Endothelial cell of umbilical vein (primary cell): ENCODE measurements at regions not wholly inside any gene's neighbourhood (a gene's known extent, or its start where the extent isn't known, plus 50 kb on each side); places are given as distances from the start of the nearest gene placed in this dataset.

Experiments
- CTCF ChIP-seq, 2 donors: IDR thresholded peaks; 1 replicate in 1 of 2; 2 replicates in 1 of 2; pipeline ENCODE4 v1.5.1; 2011; ENCODE audit warnings: low read length in 2 of 2, mild to moderate bottlenecking in 2 of 2, moderate library complexity in 2 of 2, control low read depth in 1 of 2, inconsistent platforms in 1 of 2, low read depth in 1 of 2; ENCODE audit not compliant: insufficient read depth in 1 of 2; ENCODE audit errors: extremely low read depth in 1 of 2
- EZH2 ChIP-seq: IDR thresholded peaks from 2 replicates; pipeline ENCODE4 v1.6.1; 2012; ENCODE audit warnings: borderline replicate concordance, low read depth, mild to moderate bottlenecking, moderate library complexity, low read length, inconsistent platforms; ENCODE audit not compliant: severe bottlenecking
- FOS ChIP-seq: IDR thresholded peaks from 2 replicates; pipeline ENCODE4 v1.6.1; 2011; ENCODE audit warnings: mild to moderate bottlenecking, low read length, moderate library complexity, borderline replicate concordance; ENCODE audit not compliant: insufficient read depth
- JUN ChIP-seq: IDR thresholded peaks from 2 replicates; pipeline ENCODE4 v1.6.1; 2011; ENCODE audit warnings: borderline replicate concordance, low read depth; ENCODE audit not compliant: insufficient read length, insufficient read depth
- MYC ChIP-seq: IDR thresholded peaks from one replicate; pipeline ENCODE4 v1.6.1; 2011; ENCODE audit warnings: mild to moderate bottlenecking, low read depth, low read length
- POLR2A ChIP-seq: IDR thresholded peaks from 2 replicates; pipeline ENCODE4 v1.6.1; 2012; ENCODE audit warnings: low read depth, mild to moderate bottlenecking, control low read depth, low read length
- POLR2AphosphoS5 ChIP-seq: IDR thresholded peaks from 2 replicates; pipeline ENCODE4 v1.6.1; 2012; ENCODE audit warnings: low read depth, mild to moderate bottlenecking, control low read depth, low read length, moderate library complexity; ENCODE audit not compliant: insufficient read depth

- TF ChIP-seq CTCF (IDR thresholded peaks at IDR 0.05; ENCODE audit: extremely low read depth in 1 of 2, insufficient read depth in 1 of 2, low read depth in 1 of 2, low read length in 2 of 2) (no peak), POLR2AphosphoS5 (no peak), FOS (no peak), EZH2 (no peak), MYC (no peak), JUN (no peak), POLR2A (no peak)
Measured at GRCh38 chr15:95269242-95270183, 1038.2 kb downstream of the MCTP2 start.
